H1 (cell line): ENCODE measurements at regions not wholly inside any gene's neighbourhood (a gene's known extent, or its start where the extent isn't known, plus 50 kb on each side); places are given as distances from the start of the nearest gene placed in this dataset.

Experiments used
- EZH2 ChIP-seq: fragments of 200-600 bp; sonication (generic); IDR thresholded peaks from 2 replicates; pipeline ENCODE4 v1.7.1; 2012; ENCODE audit warnings: low read depth, mild to moderate bottlenecking, moderate library complexity, low read length, inconsistent platforms; ENCODE audit not compliant: severe bottlenecking
- HDAC6 ChIP-seq: IDR thresholded peaks from one replicate; pipeline ENCODE4 v1.7.1; 2012; ENCODE audit warnings: low read depth, mild to moderate bottlenecking, inconsistent platforms, low read length, moderate library complexity
- POLR2A ChIP-seq, 2 experiments: IDR thresholded peaks; 1 replicate in 1 of 2; 2 replicates in 1 of 2; pipeline ENCODE4 v1.6.1; 2011; ENCODE audit warnings: low read depth in 2 of 2, low read length in 2 of 2, mild to moderate bottlenecking in 2 of 2; ENCODE audit errors: control extremely low read depth in 1 of 2
- SIN3A ChIP-seq, 2 experiments: IDR thresholded peaks in 1 of 2; conservative IDR thresholded peaks in 1 of 2; 2 replicates each; pipeline ENCODE4 v1.6.1; 2011 to 2012; ENCODE audit warnings: low read length in 2 of 2, improper control_type of control experiment in 1 of 2, low read depth in 1 of 2, mild to moderate bottlenecking in 1 of 2
- SIX5 ChIP-seq: IDR thresholded peaks from 2 replicates; pipeline ENCODE4 v1.6.1; 2011; ENCODE audit warnings: mild to moderate bottlenecking, low read depth, low read length
- TF ChIP-seq, protein P1 (sequence below), 3 experiments: IDR thresholded peaks; 1 replicate in 2 of 3; 2 replicates in 1 of 3; pipeline versions ENCODE4 v1.5.1 to v1.6.1; 2011; ENCODE audit warnings: low read length in 3 of 3, mild to moderate bottlenecking in 3 of 3, inconsistent platforms in 2 of 3, low read depth in 1 of 3, moderate library complexity in 1 of 3; ENCODE audit not compliant: insufficient read depth in 1 of 3; ENCODE audit errors: control extremely low read depth in 1 of 3

DNA sequence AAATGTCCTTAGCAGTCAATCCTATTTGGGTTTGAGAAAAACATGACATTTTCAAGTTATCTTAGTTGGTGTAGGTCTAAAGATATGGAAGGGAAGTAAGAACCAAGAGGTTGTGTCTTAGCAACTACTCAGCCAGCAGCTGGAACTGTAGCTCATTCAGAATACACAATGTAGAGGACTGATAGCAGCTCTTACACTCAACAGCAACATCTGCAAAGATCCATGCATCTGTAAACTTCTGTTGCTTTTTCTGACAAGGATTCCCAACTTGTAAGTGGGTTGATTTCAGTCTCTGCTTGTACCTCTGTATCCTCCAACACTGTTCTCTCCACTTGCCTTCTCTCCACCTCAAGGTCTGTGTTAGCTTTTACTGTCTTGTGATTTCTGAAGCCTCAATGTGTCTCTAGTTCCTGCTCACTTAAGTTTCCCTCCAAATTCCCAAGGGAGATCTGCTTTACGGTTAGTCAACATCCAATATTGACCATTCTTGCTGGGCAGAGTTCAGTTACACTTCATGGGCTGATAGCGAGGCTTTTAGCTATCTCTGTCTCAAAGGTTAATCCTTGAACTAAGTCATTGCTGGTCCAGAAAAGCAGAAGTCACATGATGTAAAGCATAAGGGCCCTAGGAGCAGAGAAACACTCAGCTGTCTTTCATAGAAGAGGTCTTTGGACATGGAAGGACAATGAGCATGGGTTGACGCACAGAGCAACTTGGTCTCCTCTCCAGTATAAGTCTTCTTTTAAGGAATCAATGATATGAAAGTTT, 71.6 kb upstream of the LGSN start:
- no peak for TF ChIP-seq POLR2A (IDR thresholded peaks at IDR 0.05; ENCODE audit: control extremely low read depth in 1 of 2, low read depth in 2 of 2, low read length in 2 of 2)
- TF ChIP-seq, protein P1, sequence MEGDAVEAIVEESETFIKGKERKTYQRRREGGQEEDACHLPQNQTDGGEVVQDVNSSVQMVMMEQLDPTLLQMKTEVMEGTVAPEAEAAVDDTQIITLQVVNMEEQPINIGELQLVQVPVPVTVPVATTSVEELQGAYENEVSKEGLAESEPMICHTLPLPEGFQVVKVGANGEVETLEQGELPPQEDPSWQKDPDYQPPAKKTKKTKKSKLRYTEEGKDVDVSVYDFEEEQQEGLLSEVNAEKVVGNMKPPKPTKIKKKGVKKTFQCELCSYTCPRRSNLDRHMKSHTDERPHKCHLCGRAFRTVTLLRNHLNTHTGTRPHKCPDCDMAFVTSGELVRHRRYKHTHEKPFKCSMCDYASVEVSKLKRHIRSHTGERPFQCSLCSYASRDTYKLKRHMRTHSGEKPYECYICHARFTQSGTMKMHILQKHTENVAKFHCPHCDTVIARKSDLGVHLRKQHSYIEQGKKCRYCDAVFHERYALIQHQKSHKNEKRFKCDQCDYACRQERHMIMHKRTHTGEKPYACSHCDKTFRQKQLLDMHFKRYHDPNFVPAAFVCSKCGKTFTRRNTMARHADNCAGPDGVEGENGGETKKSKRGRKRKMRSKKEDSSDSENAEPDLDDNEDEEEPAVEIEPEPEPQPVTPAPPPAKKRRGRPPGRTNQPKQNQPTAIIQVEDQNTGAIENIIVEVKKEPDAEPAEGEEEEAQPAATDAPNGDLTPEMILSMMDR (IDR thresholded peaks at IDR 0.05; ENCODE audit: control extremely low read depth in 1 of 3, insufficient read depth in 1 of 3, low read depth in 1 of 3, low read length in 3 of 3) = no peak
- TF ChIP-seq SIX5 = no peak
- TF ChIP-seq SIN3A (conservative IDR thresholded peaks at IDR 0.05 in 1 of 2, IDR thresholded peaks at IDR 0.05 in 1 of 2; ENCODE audit: low read depth in 1 of 2, low read length in 2 of 2) = no peak
- TF ChIP-seq HDAC6 = no peak
- TF ChIP-seq EZH2 = no peak
